GM19023 (cell line): ENCODE measurements at regions not wholly inside any gene's neighbourhood (a gene's known extent, or its start where the extent isn't known, plus 50 kb on each side); places are given as distances from the start of the nearest gene placed in this dataset.
A peak's percentile ranks its signal among the peaks of the same experiment; 100 is the strongest.
"Not testable (repeated sequence)": the region's sequence is repeated elsewhere in the genome, so short reads cannot be mapped to it uniquely, and the experiment has no call there.

Experiments
- ATAC-seq: cut with Tn5 transposase; IDR thresholded peaks from one replicate; pipeline ENCODE4 v1.9.1; 2021; ENCODE audit warnings: mild to moderate bottlenecking, moderate library complexity; ENCODE audit not compliant: unreplicated experiment

DNA sequence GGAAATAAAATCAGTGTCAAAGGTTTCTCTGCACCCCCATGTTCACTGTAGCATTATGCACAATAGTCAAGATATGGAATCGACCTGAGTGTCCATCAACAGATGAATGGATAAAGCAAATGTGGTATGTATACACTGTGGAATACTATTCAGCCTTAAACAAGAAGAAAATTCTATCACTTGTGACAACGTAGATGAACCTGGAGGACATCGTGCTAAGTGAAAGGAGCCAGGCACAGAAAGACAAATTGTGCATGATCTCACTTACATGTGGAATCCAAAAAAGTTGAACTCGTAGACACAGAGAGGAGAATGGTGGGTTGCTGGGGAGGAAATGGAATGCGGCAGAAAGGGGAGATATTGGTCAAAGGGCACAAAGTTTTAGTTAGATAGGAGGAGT, 136.3 kb upstream of the ESR1 start:
- ATAC-seq = no peak

DNA sequence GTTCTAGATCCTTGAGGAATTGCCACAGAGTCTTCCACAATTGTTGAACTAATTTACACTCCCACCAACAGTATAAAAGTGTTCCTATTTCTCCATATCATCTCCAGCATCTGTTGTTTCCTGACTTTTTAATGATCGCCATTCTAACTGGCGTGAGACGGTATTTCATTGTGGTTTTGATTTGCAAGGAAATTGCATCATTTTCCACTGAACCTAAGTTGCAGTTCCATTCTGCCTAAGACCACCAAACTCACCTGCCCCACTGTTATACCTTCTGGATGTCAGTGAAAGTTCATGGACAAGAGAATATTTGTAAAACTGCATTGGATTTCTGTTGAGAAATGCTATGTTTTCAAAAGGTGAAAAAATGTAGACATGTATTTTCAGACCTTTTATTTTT, 132.9 kb upstream of the ESR1 start:
- ATAC-seq = no peak

DNA sequence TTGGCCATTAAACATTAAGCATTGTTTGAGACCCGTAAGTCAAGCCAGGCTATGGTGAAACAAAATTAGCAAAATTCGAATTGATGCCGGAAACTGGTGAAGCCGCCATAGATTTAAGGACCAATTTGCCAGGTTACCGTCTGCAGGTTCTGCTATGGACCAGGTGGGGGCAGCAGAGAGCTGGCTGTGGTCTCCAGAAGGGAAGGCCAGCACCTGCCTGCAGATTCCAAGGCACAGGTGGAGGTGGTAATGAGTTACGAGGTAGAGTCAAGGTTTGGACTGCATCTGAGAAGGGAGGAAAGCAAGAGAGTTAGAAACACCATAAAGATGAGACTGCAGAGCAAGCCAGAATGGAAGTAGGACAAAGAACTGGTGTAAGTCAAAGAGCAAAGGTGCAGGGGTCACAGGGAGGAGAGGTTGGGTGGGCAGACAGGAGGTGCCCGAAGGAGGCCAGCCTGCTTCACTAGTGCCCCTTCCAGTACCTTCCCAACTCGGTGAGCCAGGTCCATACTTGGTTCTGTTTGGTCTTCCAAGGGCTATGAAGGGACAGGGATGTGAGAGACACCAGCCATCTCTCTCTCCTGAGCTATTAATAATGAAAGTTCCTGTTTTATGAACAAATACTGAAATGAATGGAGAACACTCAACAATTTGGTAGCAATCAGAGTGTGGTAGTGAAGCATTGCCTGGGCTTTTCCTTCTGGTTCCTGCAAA, 131.6 kb upstream of the ESR1 start:
- ATAC-seq = peak; percentile 89

DNA sequence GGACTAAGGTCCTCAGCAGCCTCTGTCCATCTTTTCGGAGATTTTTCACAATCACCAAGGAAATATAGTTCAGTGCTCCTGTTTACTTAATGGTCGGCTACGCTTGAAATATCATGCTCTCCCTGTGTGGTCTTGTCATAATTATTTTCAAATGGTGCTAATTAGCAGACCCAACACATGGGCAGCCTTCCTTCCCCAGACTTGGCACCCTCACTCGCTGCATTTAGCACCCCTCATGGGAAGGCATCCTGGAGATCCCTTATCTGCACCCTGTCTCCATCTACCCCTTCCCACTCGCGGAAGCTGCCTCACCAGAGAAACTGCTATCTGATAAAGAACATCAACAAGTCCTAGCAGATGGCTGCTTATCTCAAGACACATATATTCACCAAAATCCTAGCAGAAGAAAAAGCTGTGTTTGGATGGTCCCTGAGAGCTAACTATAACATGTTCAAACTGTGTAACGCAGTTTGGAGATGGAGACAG, 131.0 kb upstream of the ESR1 start:
- ATAC-seq = no peak

DNA sequence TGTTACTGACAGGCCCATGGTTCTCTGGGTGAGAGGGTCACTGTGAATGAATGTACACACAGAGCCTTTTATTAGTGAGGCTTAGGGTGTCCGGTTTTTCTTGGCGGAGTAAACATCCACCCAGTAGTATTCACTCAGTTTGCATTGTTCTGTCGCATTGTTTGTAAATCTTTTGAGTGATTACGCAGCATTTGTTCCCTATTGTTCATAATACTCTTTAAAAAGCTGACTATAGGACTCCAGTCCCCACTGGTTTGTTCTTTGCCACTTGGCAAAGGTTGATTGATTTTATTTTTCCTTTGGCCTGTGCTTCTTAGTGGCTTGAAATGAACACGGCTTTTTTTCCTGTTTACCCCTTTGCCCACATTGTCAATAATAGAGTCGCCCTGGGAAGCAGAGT, 130.1 kb upstream of the ESR1 start:
- ATAC-seq = no peak

DNA sequence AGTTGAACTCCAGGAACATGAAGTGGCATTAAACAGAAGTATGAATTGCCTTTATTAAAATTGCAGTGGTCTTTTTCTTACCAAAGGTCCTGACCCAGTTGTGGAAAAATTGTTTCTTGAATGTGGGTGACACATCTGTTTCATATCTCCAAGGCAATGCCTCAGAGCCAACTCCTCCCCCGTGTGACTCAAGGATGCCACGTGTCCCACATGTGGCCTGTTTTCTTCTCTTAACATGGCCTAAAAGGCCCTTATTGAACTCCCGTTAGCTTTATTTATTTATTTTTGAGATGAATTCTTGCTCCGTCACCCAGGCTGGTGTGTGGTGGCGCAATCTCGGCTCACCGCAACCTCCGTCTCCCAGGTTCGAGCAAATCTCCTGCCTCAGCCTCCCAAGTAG, 128.4 kb upstream of the ESR1 start:
- no peak for ATAC-seq

DNA sequence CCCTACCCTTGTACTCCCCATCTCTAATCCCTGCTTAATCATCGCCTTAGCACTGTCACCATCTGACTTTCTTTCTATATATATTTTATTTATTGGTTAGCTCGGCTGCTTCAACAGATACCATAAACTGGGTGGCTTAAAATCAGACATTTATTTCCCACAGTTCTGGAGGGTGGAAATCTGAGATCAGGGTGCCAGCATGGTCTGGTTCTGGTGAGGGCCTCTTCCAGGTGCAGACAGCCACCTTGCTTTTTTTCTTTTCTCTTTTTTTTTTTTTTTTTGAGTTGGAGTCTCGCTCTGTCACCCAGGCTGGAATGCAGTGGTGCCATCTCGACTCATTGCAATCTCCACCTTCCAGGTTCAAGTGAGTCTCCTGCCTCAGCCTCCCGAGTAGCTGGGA, 127.5 kb upstream of the ESR1 start:
- ATAC-seq = no peak

DNA sequence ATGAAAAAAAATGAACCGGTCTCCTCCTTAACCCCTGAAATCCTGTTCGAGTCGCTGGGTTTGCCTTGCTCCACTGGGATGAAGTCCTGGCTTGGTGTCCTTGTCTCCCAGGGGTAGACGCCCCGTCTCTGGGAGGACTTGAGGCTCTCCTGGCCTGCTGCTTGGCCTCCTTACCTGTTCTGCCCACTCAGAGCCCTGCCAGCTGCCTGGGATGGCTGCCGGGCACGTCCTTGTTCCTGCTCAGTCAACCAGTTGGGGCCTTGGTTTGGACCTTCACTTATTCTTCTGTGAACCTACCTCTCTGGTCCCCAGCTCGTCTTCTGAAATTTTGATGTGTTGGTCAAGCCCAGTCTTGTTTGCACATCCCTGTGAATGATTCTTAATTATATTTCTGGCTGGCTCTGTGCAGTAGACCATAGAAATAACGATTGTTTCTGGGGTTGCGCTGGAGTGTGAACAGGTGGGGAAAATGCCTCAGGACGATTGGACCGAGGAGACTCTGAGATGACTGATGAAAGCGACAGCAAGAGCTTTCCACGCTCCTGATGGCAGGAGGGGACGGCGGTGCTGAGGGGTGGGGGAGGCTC, 126.5 kb upstream of the ESR1 start:
- no peak for ATAC-seq

DNA sequence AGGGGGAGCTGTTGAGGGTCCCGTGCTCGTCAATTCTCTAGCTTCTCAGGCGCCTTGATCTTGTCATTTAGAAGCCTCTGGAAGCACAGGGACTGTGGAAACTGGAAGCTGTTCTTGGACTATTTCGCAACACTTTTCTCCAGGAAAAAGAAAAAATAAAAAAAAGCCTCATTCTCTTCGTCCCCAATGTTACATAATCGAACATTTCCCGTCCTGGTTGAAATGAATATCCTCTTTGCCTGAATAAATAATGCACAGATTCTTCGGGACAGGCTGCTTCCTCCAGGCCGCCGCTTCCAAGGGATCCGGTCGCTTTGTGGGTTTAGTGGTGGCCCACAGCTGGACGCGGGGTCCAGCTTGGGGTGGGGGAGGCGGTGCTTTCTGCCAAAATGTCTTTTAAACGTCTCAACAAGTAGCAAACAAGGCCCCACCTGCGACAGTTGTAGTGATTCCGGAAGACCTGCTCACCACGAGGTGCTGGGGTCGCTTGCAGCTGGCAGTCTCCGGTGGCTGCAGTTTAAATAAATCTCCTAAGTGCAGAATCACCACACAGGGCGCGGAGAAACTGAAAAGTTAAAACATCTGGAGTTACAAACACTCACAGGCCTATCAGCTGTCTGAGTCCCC, 125.9 kb upstream of the ESR1 start:
- ATAC-seq = no peak

DNA sequence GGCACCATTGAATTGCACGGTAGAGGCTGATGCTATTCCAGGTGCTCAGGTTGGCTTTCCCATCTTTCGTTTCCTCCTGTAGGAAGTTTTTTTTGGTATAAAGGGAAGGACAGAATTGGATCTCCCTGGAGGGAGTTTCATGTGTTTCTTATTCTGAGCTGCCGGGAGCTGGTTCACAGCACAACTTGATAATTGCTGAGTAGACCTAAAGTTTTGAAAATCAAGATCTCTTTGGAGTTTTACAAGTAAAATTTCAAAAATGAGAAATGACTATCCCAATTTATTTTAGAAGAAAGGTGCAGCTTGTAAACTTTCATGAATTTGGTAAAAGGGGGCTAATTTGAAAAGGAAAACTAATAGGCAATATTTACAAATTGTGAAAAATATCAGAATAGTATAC, 125.2 kb upstream of the ESR1 start:
- no peak for ATAC-seq

DNA sequence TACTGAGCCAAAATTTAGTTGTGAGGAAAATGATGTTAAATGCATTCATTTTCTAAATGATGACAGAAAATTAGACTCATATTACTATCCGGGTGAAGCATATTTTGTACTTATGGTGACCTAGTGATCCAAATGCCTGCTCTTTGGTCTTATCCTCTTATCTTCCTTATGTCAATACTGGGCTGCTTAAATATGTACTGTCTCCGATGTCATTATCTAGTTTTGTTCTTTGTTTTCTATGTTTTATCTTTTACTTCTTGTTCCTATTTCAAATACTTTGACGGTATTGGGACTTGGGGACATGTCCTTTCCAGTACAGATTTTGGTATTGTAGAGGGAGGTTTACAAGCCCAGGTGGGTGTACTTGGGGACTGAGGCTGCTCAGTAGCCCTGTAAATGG, 124.6 kb upstream of the ESR1 start:
- ATAC-seq = no peak

DNA sequence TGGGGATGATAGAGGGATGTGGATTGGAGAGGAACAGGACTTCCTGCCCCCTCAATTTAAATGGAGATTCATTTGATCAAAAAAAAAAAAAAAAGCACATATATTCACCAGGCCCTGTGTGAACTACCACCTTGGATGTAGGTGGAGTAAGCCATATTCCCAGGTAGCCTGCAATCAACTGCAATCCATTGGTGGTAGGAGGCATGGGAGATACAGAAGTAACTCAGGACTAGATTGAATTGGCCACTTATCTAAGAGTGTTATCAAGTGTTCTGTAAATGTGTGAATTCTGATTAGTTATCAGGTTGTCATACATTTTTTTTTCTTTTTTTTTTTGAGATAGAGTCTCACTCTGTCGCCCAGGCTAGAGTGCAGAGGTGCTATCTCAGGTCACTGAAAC, 124.1 kb upstream of the ESR1 start:
- ATAC-seq = no peak

DNA sequence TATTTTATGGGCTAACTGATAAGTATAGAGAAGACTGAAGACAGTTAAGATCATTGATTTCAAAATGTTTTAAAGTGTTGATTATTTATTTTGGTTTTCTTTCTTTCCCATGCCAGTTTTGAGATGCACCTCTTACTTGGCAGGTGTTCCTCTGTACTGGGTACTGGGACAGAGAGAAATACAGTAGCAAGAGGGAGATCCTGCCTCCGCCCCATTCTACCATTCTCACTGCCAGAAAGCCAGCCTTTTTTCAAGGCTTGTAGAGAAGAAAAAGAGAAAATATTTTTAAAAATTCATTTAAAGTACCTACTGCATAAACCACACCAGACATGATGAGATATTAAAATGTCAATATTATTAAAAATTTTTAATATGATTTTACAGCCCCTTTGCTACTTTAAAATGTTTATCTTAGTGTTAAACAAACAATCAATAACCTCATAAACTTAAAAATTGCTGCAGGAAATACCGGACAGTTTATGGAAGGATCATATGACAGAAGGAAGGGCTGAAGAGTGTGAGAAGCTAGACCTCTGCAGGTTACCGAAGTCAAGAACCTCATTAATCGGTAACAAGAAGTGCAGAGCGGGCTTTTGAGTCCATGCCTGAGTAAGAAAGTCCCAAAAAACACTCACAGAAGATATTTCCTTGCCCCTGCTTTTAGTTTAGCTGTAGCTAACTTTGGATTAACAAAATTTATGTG, 117.8 kb upstream of the ESR1 start:
- no peak for ATAC-seq

DNA sequence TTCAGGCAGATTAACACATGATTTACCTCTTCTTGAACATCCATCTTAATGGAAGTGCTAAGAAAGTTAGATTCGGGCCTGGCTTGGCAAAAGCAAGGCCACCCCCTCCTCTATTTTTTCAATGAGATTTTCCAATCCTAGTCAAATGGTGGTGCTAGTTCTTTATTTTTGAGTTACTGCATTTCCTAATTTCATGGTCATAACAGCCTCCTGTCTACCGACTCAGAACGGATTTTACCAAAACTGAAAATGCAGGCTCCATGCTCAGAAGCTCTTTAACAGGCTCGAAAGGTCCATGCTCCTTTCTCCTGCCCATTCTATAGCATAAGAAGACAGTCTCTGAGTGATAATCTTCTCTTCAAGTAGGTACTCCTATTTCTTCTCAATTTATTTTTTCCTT, 117.2 kb upstream of the ESR1 start:
- ATAC-seq = no peak

DNA sequence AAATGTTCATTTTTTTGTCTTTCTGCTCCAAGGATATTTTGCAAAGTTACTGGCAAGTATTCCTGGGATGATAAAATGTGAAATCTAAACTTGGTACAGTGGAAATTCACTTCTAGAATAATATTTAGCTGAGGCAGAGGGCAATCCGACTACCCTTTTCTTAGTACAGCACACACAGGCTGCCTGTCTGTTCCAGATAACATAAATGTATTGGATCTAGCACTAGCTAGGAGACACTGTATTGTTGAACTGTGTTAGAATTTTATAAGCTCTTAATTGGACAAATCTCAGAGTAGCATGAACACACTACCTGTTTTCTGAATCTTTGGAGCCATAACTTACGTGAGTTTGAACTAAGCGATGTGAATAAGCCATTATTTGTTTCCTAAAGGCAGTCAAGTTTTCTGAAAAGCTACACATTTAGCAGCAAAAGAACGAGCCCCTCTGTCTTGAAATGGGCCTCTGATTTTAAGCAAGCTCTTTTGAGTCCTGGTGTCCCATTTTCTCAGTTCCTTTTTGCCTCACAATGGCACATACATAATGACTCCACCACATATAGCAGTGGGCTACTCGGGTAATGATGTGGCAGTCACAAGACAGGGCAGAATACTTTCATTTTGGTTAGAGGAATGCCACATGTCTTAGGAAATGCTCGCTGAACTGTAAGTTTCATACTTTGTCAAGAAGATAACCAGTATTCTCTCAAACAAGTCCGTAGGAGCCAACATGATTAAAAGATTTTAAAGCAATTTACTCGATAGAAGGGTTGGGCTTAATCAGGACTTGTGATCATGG, 116.5 kb upstream of the ESR1 start:
- peak; percentile 89 for ATAC-seq

DNA sequence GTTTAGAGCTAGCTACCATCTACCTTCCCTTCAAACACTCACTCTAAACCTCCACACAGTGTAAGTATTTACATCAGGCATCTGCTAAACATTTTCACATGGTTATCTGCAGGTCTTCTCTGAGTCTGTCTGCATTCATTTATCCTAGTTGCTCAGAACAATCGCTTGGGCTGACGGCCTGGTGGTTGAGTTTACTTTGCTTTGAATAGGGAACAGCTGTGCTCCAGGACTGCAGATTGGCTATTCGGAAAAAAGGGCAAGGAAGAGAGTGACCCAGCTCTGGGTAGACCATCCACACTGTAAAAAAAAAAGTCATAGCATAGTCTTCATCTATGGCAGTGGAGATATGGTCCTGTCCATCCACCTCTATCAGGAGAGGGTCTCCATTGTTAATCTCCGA, 115.3 kb upstream of the ESR1 start:
- no peak for ATAC-seq

DNA sequence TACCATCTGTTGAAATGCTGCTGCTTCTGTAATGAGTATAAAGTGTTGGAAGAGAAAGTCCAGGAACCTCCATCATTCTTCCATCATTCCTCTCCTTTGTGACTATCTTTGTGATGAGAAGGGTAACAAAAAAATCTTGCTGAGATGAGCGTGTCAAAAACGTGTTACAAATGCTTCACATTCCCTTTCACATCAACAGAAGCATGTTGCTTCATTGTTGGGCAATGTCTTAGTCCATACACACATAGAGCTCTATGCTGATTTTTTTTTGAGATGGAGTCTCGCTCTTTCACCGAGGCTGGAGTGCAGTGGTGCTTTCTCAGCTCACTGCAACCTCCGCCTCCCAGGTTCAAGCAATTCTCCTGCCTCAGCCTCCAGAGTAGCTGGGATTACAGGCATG, 114.1 kb upstream of the ESR1 start:
- no peak for ATAC-seq

DNA sequence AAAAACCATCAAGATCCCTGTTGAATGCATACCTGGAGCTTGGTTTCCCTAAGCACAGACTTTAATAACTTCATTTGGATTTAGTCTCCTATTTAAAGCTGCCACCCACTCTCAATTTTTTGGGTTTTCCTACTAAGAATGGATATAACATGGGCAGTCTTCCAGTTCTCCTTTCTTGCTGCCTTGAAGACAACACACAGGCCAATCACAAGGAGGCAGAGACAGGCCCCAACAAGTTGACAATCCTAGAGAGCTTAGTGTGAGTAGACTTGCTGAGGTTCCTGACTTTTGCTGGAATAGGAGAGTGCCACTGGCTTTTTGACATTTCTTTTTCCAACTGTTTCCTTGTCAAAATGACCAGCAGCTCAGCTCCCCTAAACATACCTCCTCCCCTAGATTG, 112.3 kb upstream of the ESR1 start:
- no peak for ATAC-seq

DNA sequence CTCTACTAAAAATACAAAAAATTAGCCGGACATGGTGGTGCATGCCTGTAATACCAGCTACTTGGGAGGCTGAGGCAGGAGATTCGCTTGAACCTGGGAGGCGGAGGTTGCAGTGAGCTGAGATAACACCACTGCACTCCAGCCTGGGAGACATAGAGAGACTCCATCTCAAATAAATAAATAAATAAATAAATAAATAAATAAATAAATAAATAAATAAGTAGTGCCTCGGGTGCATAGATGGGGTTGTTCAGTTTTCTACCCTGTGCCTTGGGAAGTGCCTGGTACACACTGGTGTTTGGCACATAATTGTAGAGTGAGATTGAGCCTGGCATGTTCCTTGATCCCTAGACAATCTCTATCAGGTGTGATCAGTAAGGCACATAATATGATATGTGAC, 111.2 kb upstream of the ESR1 start:
- ATAC-seq = not testable (repeated sequence)

DNA sequence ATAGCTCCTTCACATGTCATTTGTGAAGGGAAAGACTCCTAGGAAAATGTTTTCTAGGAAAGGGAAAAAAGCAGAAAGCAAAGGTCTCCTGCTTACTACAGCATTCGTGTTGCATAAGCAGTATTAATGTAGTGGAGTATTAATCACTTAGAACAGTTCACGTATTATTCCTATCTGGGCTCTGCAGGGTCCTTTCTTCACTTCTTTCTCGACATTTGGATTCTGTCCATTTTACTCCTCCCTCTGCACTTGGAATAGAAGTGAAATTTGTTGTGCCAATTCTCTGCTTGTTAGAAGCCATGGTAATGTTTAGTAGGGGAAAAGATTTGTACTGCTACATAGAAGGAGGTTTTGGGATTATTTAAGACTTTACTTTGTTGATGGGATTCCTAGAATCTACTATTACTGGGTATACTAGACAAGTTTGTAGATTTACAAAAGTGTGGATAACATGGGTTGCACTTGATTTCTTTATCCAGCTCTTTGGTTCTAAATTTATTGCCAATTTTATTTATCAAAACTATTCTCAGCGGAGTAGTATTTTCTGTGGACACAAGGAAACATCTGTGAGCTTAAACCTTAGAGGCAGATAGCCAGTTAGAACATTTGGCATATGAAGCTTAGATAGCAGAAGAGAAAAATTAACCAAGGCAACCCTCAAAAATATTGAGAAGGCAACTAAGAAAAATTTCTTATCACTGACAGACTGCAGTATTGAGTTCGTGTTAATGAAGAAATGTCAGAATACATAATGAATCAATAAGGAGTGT, 108.4 kb upstream of the ESR1 start:
- ATAC-seq = no peak
